ENCODE measurements at regions not wholly inside any gene's neighbourhood (a gene's known extent, or its start where the extent isn't known, plus 50 kb on each side); places are given as distances from the start of the nearest gene placed in this dataset.

DNA sequence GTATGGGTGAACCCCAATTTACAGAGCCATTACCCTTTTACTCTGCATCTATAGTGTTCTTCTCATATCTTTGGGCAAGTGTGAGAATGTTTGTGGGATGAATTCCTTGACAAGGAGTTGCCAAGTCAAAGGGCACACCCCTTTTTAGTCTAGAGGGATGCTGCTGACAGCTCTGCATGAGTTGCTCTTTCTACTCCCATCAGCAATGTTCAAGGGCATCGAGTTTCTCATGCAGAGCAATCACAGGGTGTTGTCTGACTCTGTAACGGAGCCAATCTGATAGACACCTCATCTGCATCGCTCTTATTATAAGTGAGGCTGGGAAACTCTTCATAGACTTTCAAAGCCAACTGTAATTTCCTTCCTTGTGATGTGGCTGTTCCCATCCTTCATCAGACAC lies 77.4 kb downstream of the EDN3 start:
- TF ChIP-seq, protein P1, sequence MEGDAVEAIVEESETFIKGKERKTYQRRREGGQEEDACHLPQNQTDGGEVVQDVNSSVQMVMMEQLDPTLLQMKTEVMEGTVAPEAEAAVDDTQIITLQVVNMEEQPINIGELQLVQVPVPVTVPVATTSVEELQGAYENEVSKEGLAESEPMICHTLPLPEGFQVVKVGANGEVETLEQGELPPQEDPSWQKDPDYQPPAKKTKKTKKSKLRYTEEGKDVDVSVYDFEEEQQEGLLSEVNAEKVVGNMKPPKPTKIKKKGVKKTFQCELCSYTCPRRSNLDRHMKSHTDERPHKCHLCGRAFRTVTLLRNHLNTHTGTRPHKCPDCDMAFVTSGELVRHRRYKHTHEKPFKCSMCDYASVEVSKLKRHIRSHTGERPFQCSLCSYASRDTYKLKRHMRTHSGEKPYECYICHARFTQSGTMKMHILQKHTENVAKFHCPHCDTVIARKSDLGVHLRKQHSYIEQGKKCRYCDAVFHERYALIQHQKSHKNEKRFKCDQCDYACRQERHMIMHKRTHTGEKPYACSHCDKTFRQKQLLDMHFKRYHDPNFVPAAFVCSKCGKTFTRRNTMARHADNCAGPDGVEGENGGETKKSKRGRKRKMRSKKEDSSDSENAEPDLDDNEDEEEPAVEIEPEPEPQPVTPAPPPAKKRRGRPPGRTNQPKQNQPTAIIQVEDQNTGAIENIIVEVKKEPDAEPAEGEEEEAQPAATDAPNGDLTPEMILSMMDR (IDR thresholded peaks at IDR 0.05) = no peak
- TF ChIP-seq POLR2A (IDR thresholded peaks at IDR 0.05) = no peak
